Choroid plexus epithelial cell (primary cell): ENCODE measurements at regions not wholly inside any gene's neighbourhood (a gene's known extent, or its start where the extent isn't known, plus 50 kb on each side); places are given as distances from the start of the nearest gene placed in this dataset.

Source experiments
- DNase-seq: peaks from one replicate; pipeline ENCODE4 v3.0.0-alpha.2; 2010; ENCODE audit warnings: low read depth
- H3K4me3 ChIP-seq: 2 replicates; pipeline ENCODE4 v1.5.1; 2011; ENCODE audit warnings: low read depth, mild to moderate bottlenecking, control low read depth, low read length, moderate library complexity
- TF ChIP-seq, protein P1 (sequence below): conservative IDR thresholded peaks from 2 replicates; pipeline ENCODE4 v1.5.1; 2011; ENCODE audit warnings: low read depth, mild to moderate bottlenecking, control low read depth, inconsistent platforms, low read length, moderate library complexity

DNA sequence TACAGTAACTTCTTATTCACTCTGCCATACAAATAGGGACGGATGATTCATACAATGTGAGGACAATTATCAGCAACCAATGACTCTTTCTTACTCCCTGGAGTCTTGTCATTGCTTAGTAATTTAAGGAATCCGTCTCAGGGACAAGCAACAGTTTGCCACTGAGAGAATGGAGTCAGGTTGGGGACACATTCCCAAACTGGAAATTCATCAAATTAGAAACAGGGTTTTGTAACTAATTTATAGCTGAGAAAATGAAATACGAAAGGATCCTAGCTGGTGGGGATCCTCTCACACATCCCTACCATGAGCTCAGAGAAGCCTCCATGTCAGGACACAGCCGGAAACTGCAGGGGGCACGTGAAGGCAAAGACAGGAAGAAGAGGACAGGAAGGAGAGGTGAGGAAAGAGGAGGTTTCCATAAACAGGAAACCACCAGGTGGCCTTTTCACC lies 50.4 kb upstream of the KDR start:
- peak; percentile 61 for DNase-seq
- TF ChIP-seq, protein P1, sequence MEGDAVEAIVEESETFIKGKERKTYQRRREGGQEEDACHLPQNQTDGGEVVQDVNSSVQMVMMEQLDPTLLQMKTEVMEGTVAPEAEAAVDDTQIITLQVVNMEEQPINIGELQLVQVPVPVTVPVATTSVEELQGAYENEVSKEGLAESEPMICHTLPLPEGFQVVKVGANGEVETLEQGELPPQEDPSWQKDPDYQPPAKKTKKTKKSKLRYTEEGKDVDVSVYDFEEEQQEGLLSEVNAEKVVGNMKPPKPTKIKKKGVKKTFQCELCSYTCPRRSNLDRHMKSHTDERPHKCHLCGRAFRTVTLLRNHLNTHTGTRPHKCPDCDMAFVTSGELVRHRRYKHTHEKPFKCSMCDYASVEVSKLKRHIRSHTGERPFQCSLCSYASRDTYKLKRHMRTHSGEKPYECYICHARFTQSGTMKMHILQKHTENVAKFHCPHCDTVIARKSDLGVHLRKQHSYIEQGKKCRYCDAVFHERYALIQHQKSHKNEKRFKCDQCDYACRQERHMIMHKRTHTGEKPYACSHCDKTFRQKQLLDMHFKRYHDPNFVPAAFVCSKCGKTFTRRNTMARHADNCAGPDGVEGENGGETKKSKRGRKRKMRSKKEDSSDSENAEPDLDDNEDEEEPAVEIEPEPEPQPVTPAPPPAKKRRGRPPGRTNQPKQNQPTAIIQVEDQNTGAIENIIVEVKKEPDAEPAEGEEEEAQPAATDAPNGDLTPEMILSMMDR: no peak
- H3K4me3 ChIP-seq: peak overlapping the region; percentile 43

- peak overlapping the region; percentile 43 for H3K4me3 ChIP-seq
- TF ChIP-seq, protein P1: no peak
- no peak for DNase-seq
Observed at GRCh38 chr4:55176497-55176896, 51.1 kb upstream of the KDR start.

- TF ChIP-seq, protein P1: no peak
- no peak overlapping the region for H3K4me3 ChIP-seq
- no peak for DNase-seq
Observed at GRCh38 chr4:55177461-55177860, 52.1 kb upstream of the KDR start.

- TF ChIP-seq, protein P1: no peak
- no peak for DNase-seq
- H3K4me3 ChIP-seq: no peak overlapping the region
Observed at GRCh38 chr4:55178226-55179005, 53.0 kb upstream of the KDR start.

GRCh38 chr4:55181010-55182005 lies 55.9 kb upstream of the KDR start:
- peak; percentile 83 for DNase-seq
- H3K4me3 ChIP-seq: no peak overlapping the region
- TF ChIP-seq, protein P1: no peak

- H3K4me3 ChIP-seq: no peak overlapping the region
- peak; percentile 98 for DNase-seq
- TF ChIP-seq, protein P1: no peak
Observed at GRCh38 chr4:55183926-55184599, 58.7 kb upstream of the KDR start.
